ENCODE measurements at regions not wholly inside any gene's neighbourhood (a gene's known extent, or its start where the extent isn't known, plus 50 kb on each side); places are given as distances from the start of the nearest gene placed in this dataset.

DNA sequence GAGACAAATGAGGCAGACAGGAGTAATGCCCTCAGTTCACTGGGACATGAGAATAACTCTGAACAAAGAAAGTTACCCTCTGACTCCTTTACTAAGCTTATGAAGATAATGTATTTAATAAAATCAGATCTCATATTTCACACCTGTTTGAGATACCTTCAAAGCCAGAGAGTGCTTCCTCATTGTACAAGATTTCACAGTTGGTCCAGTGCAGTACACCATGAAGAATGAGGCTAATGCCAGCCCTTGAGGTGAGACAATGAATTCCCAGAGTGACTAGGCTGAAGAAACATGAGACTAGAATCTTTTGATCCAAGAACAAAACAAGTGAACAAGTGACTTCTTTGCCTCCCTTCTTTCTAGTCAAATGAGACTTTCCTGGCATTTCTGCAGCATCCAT is 1133.8 kb downstream of the TUSC7 start:
- TF ChIP-seq, protein P1, sequence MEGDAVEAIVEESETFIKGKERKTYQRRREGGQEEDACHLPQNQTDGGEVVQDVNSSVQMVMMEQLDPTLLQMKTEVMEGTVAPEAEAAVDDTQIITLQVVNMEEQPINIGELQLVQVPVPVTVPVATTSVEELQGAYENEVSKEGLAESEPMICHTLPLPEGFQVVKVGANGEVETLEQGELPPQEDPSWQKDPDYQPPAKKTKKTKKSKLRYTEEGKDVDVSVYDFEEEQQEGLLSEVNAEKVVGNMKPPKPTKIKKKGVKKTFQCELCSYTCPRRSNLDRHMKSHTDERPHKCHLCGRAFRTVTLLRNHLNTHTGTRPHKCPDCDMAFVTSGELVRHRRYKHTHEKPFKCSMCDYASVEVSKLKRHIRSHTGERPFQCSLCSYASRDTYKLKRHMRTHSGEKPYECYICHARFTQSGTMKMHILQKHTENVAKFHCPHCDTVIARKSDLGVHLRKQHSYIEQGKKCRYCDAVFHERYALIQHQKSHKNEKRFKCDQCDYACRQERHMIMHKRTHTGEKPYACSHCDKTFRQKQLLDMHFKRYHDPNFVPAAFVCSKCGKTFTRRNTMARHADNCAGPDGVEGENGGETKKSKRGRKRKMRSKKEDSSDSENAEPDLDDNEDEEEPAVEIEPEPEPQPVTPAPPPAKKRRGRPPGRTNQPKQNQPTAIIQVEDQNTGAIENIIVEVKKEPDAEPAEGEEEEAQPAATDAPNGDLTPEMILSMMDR (IDR thresholded peaks at IDR 0.05) = no peak
- no peak for TF ChIP-seq POLR2A (IDR thresholded peaks at IDR 0.05)

DNA sequence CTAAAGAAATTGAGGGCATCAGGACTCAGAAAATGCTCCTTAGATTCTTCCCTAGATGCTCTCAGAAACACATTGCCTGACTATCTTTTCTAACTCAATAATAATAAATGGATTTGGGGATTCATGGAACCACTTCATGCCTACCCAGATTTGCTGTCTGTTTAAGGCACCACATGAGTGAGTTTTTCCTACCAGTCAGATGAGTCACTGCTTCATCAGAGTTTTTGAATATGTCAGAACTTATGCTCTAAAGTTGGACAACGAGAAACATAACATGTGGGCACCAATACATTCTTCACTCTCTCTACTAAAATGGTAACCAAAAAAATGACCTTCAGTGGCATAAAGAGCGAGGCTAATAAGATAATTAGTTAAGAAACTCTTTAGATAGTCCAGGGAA is 1135.1 kb downstream of the TUSC7 start:
- intact Hi-C loops (cut with DNase I; ENCODE audit: low total_unique reads) = no loop called here
- WGBS, 2 donors = 71% methylated on average over 2 of the region's 2 CpGs
- no peak overlapping the region for H3K4me3 ChIP-seq (ENCODE audit: low read depth, poor library complexity, severe bottlenecking)

More for the DNA sequence above, 1133.8 kb downstream of the TUSC7 start:
- DNase-seq (ENCODE audit: low spot score in 2 of 2) = no peak
- intact Hi-C loops (cut with DNase I; ENCODE audit: low total_unique reads) = no loop called here
- H3K4me3 ChIP-seq (ENCODE audit: low read depth, poor library complexity, severe bottlenecking) = no peak overlapping the region

DNA sequence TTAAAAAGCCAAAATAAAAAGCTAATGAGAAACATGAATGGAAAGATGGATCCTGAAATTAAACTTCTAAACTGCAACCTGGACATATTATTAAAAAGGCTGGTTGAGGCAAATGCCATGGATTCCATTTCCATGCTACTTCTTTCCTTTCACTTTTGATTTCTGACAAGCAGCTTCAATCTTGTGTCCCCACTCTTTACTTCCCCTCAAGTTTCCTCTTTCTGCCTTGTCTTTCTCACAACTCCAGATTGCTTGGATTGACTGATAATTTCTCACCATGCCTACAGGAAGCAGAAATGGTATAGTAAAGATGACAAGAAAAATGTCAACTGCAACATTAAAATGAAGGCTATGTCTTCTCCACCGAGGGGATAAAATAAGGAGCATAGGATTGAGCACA is 1136.7 kb downstream of the TUSC7 start:
- DNase-seq (ENCODE audit: low spot score in 2 of 2) = no peak
- TF ChIP-seq POLR2A (IDR thresholded peaks at IDR 0.05) = no peak
- TF ChIP-seq, protein P1 (IDR thresholded peaks at IDR 0.05) = no peak
- intact Hi-C loops (cut with DNase I; ENCODE audit: low total_unique reads) = no loop called here
- H3K4me3 ChIP-seq (ENCODE audit: low read depth, poor library complexity, severe bottlenecking) = no peak overlapping the region
- 50 to 54% methylated on average over 1 of the region's 1 CpG for WGBS, 2 donors

More for the DNA sequence above, 1135.1 kb downstream of the TUSC7 start:
- no peak for TF ChIP-seq POLR2A (IDR thresholded peaks at IDR 0.05)
- TF ChIP-seq, protein P1 (IDR thresholded peaks at IDR 0.05) = no peak
- DNase-seq (ENCODE audit: low spot score in 2 of 2) = no peak

DNA sequence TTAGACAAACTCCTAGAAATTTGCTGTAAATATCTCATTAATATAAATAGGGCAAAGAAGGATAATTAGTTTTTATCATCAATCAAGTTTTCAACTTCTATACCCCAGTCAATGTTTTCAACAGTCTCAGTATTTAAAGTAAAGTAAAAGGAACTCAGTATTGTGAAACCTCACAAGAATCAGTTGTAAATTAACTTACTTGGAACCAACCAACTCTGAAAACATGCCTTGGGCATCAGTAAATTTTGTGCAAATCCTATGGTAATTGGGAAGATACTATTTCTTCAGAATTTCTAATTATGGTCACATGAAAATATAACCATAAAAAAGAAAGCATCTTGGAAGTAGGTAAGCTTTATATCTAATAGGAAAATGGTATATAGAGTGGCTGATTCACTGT is 1139.0 kb downstream of the TUSC7 start:
- TF ChIP-seq, protein P1 (IDR thresholded peaks at IDR 0.05) = no peak
- TF ChIP-seq POLR2A (IDR thresholded peaks at IDR 0.05) = no peak
- no peak overlapping the region for H3K4me3 ChIP-seq (ENCODE audit: low read depth, poor library complexity, severe bottlenecking)
- intact Hi-C loops (cut with DNase I; ENCODE audit: low total_unique reads) = no loop called here
- no peak for DNase-seq (ENCODE audit: low spot score in 2 of 2)

DNA sequence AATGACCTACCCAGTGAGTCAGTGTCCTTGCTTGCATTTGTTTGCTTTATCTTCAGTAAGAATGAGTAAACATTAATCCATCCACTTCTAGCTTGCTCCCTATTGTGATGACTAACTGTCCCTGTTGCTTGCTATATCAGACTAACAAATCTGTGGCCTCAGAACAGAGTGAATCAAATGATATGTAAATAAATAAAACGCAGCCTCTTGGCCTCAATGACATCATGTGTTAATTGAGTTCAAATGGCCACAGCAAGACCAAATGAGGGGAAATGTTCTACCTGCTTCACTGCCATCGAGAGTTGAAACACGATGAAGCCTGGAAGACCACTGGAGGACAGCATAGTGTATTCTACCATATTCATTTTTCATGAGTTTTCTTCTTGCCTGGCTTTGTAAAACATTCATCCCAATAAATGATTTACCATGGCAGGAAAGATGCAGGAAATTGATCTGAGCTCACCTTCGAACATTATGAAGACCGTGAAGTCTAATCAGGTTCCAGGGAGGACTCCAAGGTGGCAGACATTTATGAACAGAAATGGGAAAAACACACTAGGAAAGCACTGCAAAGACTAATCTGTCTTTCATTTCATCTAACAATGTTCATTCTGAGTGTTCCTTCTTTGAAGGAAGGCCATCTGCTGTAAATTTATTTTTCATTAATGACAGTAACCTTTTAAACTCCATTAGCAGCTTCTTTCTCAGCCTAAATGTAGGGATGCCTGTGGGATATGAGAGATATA is 1144.5 kb downstream of the TUSC7 start:
- intact Hi-C loops (cut with DNase I; ENCODE audit: low total_unique reads) = no loop called here

More for the DNA sequence above, 1144.5 kb downstream of the TUSC7 start:
- WGBS, 2 donors = 79 to 86% methylated on average over 5 of the region's 5 CpGs
- no peak for DNase-seq (ENCODE audit: low spot score in 2 of 2)
- no peak overlapping the region for H3K4me3 ChIP-seq (ENCODE audit: low read depth, poor library complexity, severe bottlenecking)
- TF ChIP-seq, protein P1 (IDR thresholded peaks at IDR 0.05) = no peak
- no peak for TF ChIP-seq POLR2A (IDR thresholded peaks at IDR 0.05)

Measured in lower leg skin (tissue), 4 donors.